ENCODE measurements at regions not wholly inside any gene's neighbourhood (a gene's known extent, or its start where the extent isn't known, plus 50 kb on each side); places are given as distances from the start of the nearest gene placed in this dataset.

GRCh38 chr4:177612684-177613083 lies 170.4 kb upstream of the AGA start:
- Mint-ChIP-seq H3K36me3 (ENCODE audit: low read depth) (no peaks in the 10 kb centered on the region), H3K9me3 (no peaks in the 10 kb centered on the region), H3K4me1 (no peaks in the 10 kb centered on the region), H3K4me3 (no peak overlapping the region), H3K27me3 (ENCODE audit: low read depth) (no peaks in the 10 kb centered on the region), H3K27ac (no peak overlapping the region)
- no peak for TF ChIP-seq CTCF (IDR thresholded peaks at IDR 0.05; ENCODE audit: unreplicated experiment in 3 of 3)

- no peaks in the 10 kb centered on the region for H3K27me3 Mint-ChIP-seq (ENCODE audit: low read depth)
- H3K27ac Mint-ChIP-seq, result no peak overlapping the region
- H3K4me3 Mint-ChIP-seq, result no peak overlapping the region
- peaks cover 3% of the 10 kb centered on the region for H3K9me3 Mint-ChIP-seq
- TF ChIP-seq CTCF (IDR thresholded peaks at IDR 0.05; ENCODE audit: unreplicated experiment in 3 of 3), result no peak
- H3K4me1 Mint-ChIP-seq, result no peaks in the 10 kb centered on the region
- no peaks in the 10 kb centered on the region for H3K36me3 Mint-ChIP-seq (ENCODE audit: low read depth)
Observed at GRCh38 chr4:177632481-177632880, 190.2 kb upstream of the AGA start.

GRCh38 chr4:177638871-177639270 lies 196.6 kb upstream of the AGA start:
- Mint-ChIP-seq H3K27ac (no peak overlapping the region), H3K36me3 (ENCODE audit: low read depth) (no peaks in the 10 kb centered on the region)

GRCh38 chr4:177640864-177641263 lies 198.6 kb upstream of the AGA start:
- H3K4me1 Mint-ChIP-seq, result no peaks in the 10 kb centered on the region
- H3K9me3 Mint-ChIP-seq, result peaks cover 3% of the 10 kb centered on the region
- H3K4me3 Mint-ChIP-seq, result no peak overlapping the region
- no peak overlapping the region for H3K27ac Mint-ChIP-seq
- no peak for TF ChIP-seq CTCF (IDR thresholded peaks at IDR 0.05; ENCODE audit: unreplicated experiment in 3 of 3)
- H3K36me3 Mint-ChIP-seq (ENCODE audit: low read depth), result no peaks in the 10 kb centered on the region
- H3K27me3 Mint-ChIP-seq (ENCODE audit: low read depth), result no peaks in the 10 kb centered on the region

More at GRCh38 chr4:177638871-177639270, 196.6 kb upstream of the AGA start:
- H3K27me3 Mint-ChIP-seq (ENCODE audit: low read depth), result no peaks in the 10 kb centered on the region
- H3K4me1 Mint-ChIP-seq, result no peaks in the 10 kb centered on the region
- no peak overlapping the region for H3K4me3 Mint-ChIP-seq
- H3K9me3 Mint-ChIP-seq, result peaks cover 3% of the 10 kb centered on the region
- no peak for TF ChIP-seq CTCF (IDR thresholded peaks at IDR 0.05; ENCODE audit: unreplicated experiment in 3 of 3)

GRCh38 chr4:177660223-177660622 lies 218.0 kb upstream of the AGA start:
- H3K9me3 Mint-ChIP-seq, result peaks cover 18% of the 10 kb centered on the region
- peaks cover 7% of the 10 kb centered on the region for H3K36me3 Mint-ChIP-seq (ENCODE audit: low read depth)
- H3K4me1 Mint-ChIP-seq, result no peaks in the 10 kb centered on the region
- H3K27me3 Mint-ChIP-seq (ENCODE audit: low read depth), result no peaks in the 10 kb centered on the region
- no peak for TF ChIP-seq CTCF (IDR thresholded peaks at IDR 0.05; ENCODE audit: unreplicated experiment in 3 of 3)
- no peak overlapping the region for H3K27ac Mint-ChIP-seq
- no peak overlapping the region for H3K4me3 Mint-ChIP-seq

GRCh38 chr4:177667687-177668086 lies 225.4 kb upstream of the AGA start:
- Mint-ChIP-seq H3K27ac (no peak overlapping the region), H3K4me3 (no peak overlapping the region), H3K27me3 (ENCODE audit: low read depth) (no peaks in the 10 kb centered on the region), H3K9me3 (no peaks in the 10 kb centered on the region), H3K36me3 (ENCODE audit: low read depth) (no peaks in the 10 kb centered on the region), H3K4me1 (no peaks in the 10 kb centered on the region)
- TF ChIP-seq CTCF (IDR thresholded peaks at IDR 0.05; ENCODE audit: unreplicated experiment in 3 of 3), result peak in 1 of 3 experiments; percentile 20
